ENCODE measurements at regions not wholly inside any gene's neighbourhood (a gene's known extent, or its start where the extent isn't known, plus 50 kb on each side); places are given as distances from the start of the nearest gene placed in this dataset.

- no peak for TF ChIP-seq CTCF (IDR thresholded peaks at IDR 0.05)
- TF ChIP-seq POLR2A (IDR thresholded peaks at IDR 0.05), result no peak
- TF ChIP-seq EP300 (IDR thresholded peaks at IDR 0.05), result no peak
Measured at GRCh38 chr10:61592581-61592980, 70.1 kb upstream of the CABCOCO1 start.
